ENCODE measurements at regions not wholly inside any gene's neighbourhood (a gene's known extent, or its start where the extent isn't known, plus 50 kb on each side); places are given as distances from the start of the nearest gene placed in this dataset.

DNA sequence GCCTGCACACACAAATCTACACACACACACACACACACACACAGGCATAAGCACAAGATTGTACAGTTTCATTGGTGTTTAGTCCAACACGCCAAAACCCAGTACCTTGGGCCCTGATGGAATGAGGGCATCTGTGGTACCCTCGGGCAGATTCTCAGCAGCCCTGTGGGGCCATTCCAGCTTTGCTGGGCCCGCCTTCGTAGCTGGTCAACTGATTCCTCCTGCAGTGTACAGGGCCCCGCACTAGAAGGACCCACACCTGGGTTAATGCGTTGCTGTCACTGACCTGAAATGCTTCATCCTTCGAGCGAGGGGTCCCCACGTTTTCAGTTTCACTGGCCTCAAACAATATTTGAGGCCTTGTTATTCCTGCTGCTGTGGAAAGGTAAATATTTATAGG lies 731.2 kb downstream of the BRD1 start:
- no peak overlapping the region for H3K4me3 ChIP-seq (replicated peaks; ENCODE audit: low read depth, low read length)
- no peak for DNase-seq (ENCODE audit: extremely low read depth, low read depth)
- TF ChIP-seq, protein P1, sequence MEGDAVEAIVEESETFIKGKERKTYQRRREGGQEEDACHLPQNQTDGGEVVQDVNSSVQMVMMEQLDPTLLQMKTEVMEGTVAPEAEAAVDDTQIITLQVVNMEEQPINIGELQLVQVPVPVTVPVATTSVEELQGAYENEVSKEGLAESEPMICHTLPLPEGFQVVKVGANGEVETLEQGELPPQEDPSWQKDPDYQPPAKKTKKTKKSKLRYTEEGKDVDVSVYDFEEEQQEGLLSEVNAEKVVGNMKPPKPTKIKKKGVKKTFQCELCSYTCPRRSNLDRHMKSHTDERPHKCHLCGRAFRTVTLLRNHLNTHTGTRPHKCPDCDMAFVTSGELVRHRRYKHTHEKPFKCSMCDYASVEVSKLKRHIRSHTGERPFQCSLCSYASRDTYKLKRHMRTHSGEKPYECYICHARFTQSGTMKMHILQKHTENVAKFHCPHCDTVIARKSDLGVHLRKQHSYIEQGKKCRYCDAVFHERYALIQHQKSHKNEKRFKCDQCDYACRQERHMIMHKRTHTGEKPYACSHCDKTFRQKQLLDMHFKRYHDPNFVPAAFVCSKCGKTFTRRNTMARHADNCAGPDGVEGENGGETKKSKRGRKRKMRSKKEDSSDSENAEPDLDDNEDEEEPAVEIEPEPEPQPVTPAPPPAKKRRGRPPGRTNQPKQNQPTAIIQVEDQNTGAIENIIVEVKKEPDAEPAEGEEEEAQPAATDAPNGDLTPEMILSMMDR (IDR thresholded peaks at IDR 0.05; ENCODE audit: low read depth, low read length, missing control alignments) = no peak

DNA sequence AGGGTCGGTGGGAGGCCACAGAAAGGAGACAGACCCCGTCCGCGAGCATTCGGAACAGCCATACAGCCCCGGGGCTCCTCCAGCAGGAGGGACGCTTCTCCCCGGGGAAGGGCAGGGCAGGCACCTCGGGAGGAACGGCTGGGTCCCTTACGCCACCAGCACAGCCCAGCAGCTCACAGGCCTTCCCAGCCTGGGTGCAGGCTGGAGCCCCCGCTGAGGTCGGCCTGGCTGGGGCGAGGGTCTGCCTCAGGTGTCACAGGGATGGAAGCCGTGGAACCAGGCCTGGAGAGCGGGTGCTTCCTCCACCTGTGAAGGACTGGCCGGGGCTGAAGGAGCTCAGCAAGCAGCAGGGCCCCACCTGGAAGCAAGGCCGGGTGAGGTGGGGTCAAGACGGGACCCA lies 732.3 kb downstream of the BRD1 start:
- no peak overlapping the region for H3K4me3 ChIP-seq (replicated peaks; ENCODE audit: low read depth, low read length)
- no peak for DNase-seq (ENCODE audit: extremely low read depth, low read depth)
- TF ChIP-seq, protein P1 (IDR thresholded peaks at IDR 0.05; ENCODE audit: low read depth, low read length, missing control alignments) = no peak

DNA sequence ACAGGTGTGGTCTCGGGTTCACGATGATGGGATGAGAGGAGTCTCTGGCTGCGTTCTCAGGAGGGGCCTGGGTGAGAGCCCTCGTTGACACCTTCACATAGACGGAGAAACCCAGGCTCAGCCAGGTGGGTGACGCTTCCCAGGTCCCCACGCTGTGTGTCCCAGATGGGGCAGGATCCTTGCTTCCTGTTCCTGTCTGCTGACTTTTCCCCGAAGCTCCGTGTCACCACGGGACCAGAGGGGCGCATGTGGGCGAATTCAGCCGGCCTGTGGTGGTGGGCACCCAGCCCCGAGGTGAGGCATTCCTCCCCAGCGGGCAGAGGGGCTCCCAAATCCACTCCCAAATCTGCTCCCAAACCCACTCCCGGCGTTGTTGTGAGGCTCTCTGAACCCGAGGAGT lies 732.8 kb downstream of the BRD1 start:
- no peak for DNase-seq (ENCODE audit: extremely low read depth, low read depth)
- no peak overlapping the region for H3K4me3 ChIP-seq (replicated peaks; ENCODE audit: low read depth, low read length)
- TF ChIP-seq, protein P1 (IDR thresholded peaks at IDR 0.05; ENCODE audit: low read depth, low read length, missing control alignments) = no peak

DNA sequence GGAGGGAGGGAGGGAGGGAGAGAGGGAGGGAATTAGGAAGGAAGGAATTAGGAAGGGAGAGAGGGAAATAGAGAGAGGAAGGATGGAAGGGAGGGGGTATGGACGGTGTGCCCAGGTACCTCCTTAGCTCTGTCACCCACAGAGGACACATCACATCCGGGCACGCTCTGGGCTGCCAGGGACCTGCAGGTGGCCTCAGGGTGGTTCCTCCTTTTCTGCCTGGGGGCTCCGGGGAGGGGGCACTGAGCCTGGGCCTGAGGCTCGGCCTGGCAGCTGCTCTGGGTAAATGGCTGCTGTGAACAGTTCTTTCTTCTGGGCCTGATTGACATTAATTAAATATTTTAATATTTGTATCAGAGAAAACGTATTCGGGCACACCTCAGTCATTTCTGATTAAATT lies 733.5 kb downstream of the BRD1 start:
- H3K4me3 ChIP-seq (replicated peaks; ENCODE audit: low read depth, low read length) = no peak overlapping the region
- TF ChIP-seq, protein P1 (IDR thresholded peaks at IDR 0.05; ENCODE audit: low read depth, low read length, missing control alignments) = no peak
- no peak for DNase-seq (ENCODE audit: extremely low read depth, low read depth)

DNA sequence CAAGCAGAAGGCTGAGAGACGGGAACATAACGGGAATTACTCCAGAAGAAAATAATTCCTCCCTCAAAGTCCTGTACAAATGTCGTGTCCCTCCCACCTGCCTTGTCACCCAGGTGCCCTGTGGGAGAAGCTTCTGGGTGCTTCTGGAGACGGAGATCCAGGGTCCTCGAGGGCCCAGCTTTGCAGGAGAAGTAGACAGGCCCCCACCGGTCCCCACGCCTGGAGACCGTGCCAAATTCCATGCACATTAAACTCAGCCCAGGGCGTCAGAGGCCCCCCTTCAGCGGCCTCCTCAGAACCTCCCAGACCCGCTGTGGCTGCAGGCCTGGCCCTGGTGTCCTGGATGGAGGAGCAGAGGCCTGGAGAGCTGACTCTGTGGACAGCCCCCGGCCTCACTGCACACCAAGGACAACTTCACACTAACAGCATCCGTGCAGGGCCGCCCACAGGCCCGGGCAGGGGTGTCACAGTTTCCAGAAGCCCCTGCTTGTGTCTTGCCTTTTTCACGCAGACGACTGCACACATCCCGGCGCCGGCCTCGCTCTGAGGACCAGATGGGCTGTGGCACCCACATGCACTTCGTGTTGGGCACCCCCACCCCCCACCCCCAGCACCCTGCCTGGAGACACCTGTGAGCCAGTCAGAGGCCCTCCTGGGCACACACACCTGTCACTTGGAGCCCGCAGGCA lies 734.3 kb downstream of the BRD1 start:
- no peak overlapping the region for H3K4me3 ChIP-seq (replicated peaks; ENCODE audit: low read depth, low read length)
- no peak for DNase-seq (ENCODE audit: extremely low read depth, low read depth)
- TF ChIP-seq, protein P1 (IDR thresholded peaks at IDR 0.05; ENCODE audit: low read depth, low read length, missing control alignments) = no peak

DNA sequence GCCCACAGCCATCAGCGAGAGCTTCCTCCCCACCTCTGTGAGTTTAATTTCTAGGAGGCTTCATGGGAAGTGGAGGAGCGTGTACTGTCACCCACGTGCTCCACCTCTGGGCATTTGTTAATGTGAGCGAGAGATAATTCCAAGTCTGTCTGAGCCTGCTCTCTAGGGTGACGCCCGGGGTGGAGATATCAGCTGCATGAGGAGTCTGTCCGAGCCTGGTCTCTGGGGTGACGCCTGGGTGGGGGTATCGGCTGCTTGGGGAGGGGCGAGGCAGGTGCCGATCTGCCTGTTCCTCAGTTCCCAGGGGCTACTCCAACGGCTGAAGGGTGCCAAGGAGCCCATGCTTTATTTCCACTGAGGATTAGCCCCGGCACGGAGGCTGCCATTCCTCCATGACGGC lies 735.0 kb downstream of the BRD1 start:
- TF ChIP-seq, protein P1 (IDR thresholded peaks at IDR 0.05; ENCODE audit: low read depth, low read length, missing control alignments) = no peak
- no peak overlapping the region for H3K4me3 ChIP-seq (replicated peaks; ENCODE audit: low read depth, low read length)
- DNase-seq (ENCODE audit: extremely low read depth, low read depth) = no peak
